NCI-H345 treated with DMSO at 0.1 percent for 48 hours (cell line): ENCODE measurements at regions not wholly inside any gene's neighbourhood (a gene's known extent, or its start where the extent isn't known, plus 50 kb on each side); places are given as distances from the start of the nearest gene placed in this dataset.

Experiments used
- DNase-seq: peaks from one replicate; lab custom pipeline; 2025; ENCODE audit not compliant: unreplicated experiment; lab: John Stamatoyannopoulos, UW

DNA sequence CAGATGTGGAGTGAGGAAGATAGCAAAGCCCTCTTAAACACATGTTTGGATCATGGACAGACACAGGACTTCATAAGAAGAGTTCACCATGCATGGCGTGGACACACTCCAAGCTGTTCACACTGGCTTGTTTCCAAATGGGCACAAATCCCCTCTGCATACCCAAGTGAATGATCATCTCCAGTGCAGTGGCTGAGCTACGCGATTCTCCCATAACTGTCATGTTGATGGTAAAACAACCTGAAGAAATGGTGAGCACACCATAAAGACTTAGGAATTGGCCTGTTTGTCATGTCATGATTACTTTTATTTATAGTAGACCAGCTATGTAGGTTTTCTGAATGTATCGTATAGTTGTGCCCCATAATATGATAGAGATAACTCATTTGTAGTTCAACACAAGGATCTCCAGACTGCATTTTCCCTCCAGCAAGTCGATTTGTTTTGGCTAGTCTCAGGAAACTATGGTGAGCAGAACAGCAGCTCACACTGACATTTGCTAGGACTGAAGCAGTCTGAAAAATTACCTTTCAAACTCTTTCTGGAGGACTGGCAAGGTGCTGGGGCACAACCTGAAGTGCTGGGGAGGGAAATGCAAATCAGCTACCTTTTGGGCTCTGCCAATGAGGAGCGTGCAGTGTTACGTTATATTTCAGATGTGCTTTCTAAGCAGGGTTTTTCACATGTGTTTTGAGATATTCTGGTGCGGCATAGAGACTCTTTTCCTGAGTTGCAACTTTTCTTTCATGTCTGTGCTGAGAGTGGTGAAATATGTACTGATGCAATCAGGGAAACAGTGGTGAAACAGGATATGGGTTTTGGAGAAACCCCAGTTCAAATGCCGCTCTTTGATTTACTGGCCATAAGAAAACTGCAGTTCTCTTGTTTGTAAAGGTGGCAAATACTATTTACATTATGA lies 629.6 kb upstream of the DPP6 start:
- no peak for DNase-seq

DNA sequence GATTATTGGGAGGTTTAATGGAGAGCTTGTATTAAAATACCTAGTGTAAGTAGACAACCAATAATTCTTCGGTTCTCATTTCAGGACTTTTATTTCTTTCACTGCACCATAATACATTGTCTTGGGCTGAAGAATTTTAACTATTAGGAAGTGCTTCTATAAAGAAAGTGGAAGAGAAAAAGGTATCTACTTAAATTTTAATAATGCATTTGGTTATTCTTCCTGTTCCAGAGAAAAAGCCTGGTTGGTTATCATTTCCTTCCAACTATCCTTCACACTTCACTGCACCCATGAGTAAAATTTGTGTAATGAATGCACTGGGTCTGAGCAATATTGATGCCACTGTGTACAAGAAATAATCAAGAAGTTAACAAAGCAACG lies 629.0 kb upstream of the DPP6 start:
- no peak for DNase-seq

DNA sequence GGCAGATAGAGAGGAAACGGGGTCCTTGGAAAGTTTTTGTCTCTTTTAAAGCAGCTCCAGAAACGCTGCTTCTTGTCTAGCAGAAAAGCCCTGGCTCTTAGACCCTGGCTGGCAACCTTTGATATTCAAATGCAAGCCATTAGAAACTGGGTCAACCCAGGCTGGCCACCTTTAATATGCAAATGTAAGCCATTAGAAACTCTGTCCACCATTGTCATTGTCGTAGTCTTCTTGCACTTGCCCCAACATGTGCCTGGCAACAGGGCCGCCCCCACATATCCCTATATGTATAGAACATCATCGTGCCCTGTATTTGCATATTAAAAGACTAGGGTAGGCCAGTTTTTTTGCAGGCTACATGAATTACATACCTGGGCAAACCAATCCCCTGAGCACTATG lies 621.3 kb upstream of the DPP6 start:
- DNase-seq: no peak

- DNase-seq: no peak
Observed at GRCh38 chr7:153432063-153432462, 620.1 kb upstream of the DPP6 start.

GRCh38 chr7:153433223-153433622 lies 619.0 kb upstream of the DPP6 start:
- DNase-seq: no peak

DNA sequence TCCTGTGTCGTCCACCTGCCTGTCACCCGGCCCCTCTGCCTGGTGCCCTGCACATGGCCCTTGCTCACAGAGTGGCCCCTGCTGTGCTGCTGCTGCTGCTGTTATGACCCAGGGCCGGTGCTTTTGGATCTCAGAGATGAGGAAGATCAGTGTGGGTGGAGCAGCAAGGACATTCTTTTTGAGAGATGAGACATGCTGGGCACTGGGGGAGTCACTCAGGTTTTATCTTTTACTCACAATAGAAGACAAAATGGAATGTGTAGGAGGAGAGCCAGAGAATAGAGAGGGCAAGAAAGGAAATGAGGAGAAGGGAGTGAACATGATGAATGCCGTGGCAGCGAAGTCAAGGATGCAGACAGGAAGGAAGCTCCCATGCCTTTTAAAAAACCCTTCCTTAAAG lies 611.5 kb upstream of the DPP6 start:
- DNase-seq: no peak

DNA sequence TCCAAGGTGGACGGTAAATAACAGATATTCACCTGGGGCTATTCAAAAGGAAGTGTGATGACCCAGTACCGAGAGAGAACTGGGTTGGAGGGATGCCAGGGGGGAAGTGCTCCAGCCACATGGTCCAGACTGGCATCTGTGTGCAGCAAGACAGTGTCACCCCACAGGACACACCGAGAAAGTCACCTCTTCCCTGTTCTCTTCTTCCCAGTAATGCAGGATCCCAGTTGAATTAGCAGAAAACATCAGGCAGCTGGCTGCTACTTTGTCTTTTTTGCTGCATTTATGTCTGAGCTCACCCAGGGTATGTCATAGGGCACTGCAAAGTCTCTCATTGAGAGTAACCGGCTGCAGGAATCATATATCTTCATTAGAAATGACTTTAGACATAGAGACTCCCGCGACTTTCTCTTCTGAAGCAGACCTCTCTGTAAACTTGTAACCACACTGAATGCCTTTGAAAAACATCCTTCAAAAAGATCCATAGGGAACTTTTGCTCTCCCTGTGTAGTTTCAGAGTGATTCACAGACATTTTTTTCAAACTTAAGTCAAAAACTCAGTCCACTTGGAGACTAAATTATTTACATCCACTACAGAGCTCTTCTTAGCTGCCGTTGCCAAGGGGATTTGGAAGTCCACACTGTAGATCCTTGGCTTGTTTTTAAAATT lies 609.0 kb upstream of the DPP6 start:
- no peak for DNase-seq

DNA sequence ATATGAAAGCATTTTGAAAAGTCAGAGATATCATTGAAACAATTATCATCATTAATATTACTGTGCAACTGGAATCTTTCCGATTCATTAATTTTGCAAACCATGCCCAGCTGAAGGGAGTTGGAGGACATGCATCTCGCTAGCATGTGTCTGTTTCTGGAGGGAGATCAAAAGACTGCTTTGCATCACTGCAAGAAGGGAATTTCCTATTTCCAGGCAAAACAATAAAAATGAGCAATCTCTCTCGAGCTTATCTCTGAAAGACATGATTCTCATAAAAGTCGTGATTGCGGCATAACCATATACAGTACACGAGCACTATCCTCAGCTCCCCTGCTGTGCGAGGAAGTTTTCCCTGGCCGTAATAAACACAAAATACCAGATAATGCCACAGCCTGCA lies 607.6 kb upstream of the DPP6 start:
- no peak for DNase-seq

DNA sequence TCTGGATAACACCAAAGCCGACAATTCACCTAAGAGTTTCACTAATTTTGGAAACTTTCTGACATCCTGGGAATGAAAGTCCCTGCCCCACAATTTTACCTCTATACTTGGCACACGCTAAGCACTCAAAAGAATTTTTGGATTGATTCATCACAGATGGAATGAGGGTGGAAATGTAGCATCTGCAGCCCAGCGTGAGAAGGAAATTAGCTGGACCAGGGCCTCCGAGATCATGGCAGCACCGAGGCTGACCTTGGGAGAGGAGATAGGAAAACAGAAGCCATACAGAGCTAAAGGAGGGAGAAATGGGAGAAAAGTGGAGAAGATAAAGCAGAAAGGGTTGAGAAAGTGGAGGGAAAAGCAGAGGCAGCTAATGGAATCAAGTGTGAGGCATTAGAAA lies 606.6 kb upstream of the DPP6 start:
- no peak for DNase-seq

- DNase-seq: no peak
Observed at GRCh38 chr7:153446490-153446889, 605.7 kb upstream of the DPP6 start.

- no peak for DNase-seq
Observed at GRCh38 chr7:153447011-153447410, 605.2 kb upstream of the DPP6 start.

- no peak for DNase-seq
Observed at GRCh38 chr7:153452661-153453060, 599.5 kb upstream of the DPP6 start.

GRCh38 chr7:153454306-153454705 lies 597.9 kb upstream of the DPP6 start:
- peak; percentile 5 for DNase-seq

GRCh38 chr7:153457746-153458145 lies 594.5 kb upstream of the DPP6 start:
- DNase-seq: peak; percentile 86

- no peak for DNase-seq
Observed at GRCh38 chr7:153470004-153470671, 582.1 kb upstream of the DPP6 start.

DNA sequence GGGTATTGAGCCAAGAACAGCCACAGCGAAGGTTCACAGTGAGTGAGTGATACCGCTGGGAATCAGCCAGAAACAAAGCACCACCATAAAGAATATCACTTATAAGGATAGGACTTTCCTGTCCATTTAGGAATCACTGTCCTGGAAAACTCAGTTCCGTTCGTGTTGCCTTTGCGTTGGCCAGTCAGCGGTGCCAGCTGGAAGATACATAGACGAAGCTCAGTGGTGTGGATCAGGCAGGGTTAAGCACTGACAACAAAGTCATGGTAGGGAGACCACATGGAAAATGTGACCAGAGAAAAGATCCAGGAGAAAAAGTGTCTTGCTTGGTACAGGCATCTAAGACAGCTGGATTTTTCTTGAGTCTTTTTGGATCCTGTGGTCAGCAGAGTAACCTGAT lies 579.7 kb upstream of the DPP6 start:
- no peak for DNase-seq

DNA sequence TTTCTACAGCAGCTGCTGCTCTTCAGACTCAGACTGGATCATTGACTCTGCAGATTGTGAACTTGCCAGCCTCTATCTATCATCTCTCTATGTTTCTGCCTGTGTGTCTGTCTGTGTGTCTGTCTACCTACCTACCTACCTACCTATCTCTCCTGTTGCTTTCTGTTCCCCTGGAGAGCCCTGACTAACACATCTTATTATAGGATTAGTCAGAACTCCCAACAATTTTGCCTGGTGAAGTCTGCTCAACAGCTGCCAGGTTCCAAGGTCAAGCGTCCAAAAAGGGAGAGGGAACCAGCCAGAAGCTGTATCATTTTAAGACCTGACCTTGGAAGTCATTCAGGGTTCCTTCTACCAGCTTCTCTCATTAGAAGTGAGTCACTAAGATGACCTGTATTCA lies 579.0 kb upstream of the DPP6 start:
- DNase-seq: no peak

DNA sequence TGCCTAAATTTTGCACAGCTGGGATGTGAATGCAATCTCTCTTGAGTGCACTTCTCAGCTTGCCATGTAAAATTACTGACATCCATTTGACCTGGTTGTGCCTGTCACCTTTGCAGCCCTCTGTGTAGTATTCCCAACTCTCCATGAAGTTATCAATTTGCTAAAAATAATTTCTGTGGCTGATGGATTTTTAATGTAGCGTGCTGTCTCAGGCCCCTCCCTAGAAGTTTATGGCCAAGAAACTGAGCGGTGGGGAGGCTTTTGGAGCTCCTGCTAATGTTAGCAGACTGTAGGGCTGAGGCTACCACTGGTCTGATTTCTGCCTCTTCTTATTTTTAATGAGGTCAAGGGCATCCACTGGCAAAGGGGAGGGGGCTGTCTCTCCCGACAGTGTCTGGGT lies 577.0 kb upstream of the DPP6 start:
- no peak for DNase-seq

- no peak for DNase-seq
Observed at GRCh38 chr7:153476166-153476565, 576.0 kb upstream of the DPP6 start.

GRCh38 chr7:153496257-153496656 lies 555.9 kb upstream of the DPP6 start:
- DNase-seq: no peak

GRCh38 chr7:153503093-153503492 lies 549.1 kb upstream of the DPP6 start:
- no peak for DNase-seq
